Kidney (tissue), 13 donors: ENCODE measurements at regions not wholly inside any gene's neighbourhood (a gene's known extent, or its start where the extent isn't known, plus 50 kb on each side); places are given as distances from the start of the nearest gene placed in this dataset.

Experiments used
- DNase-seq, 5 donors: peaks; one replicate each; pipeline ENCODE4 v3.0.0-alpha.2; 2013 to 2020
- FAIRE-seq: peaks from 2 replicates; lab custom pipeline; 2012; peaks lifted over from hg19 to GRCh38; lab: Jason Lieb, UNC
- H3K27ac ChIP-seq, 2 donors: one replicate each; pipeline ENCODE4 v1.7.0; 2013; ENCODE audit warnings: low read depth in 2 of 2, low read length in 2 of 2, inconsistent platforms in 1 of 2
- H3K27me3 ChIP-seq: one replicate; pipeline ENCODE4 v1.7.1; 2013; ENCODE audit warnings: low read length, inconsistent platforms; ENCODE audit not compliant: control insufficient read depth, insufficient read depth
- H3K36me3 ChIP-seq, 3 donors: one replicate each; pipeline versions ENCODE4 v1.7.0 to v1.7.1; 2013; ENCODE audit warnings: low read length in 3 of 3, control low read depth in 1 of 3, inconsistent platforms in 1 of 3; ENCODE audit not compliant: insufficient read depth in 3 of 3, control insufficient read depth in 2 of 3
- H3K4me1 ChIP-seq, 3 donors: one replicate each; pipeline versions ENCODE4 v1.7.0 to v1.7.1; 2013; ENCODE audit warnings: low read length in 3 of 3, inconsistent platforms in 1 of 3, low read depth in 1 of 3; ENCODE audit not compliant: control insufficient read depth in 2 of 3, insufficient read depth in 2 of 3
- H3K4me3 ChIP-seq, 3 donors: one replicate each; pipeline versions ENCODE4 v1.7.0 to v1.8.1; 2013; ENCODE audit warnings: low read length in 3 of 3, control low read depth in 1 of 3, inconsistent platforms in 1 of 3
- H3K9ac ChIP-seq, 3 donors: one replicate each; pipeline versions ENCODE4 v1.7.0 to v1.7.1; 2013; ENCODE audit warnings: low read length in 3 of 3, control low read depth in 1 of 3, inconsistent platforms in 1 of 3
- H3K9me3 ChIP-seq, 3 donors: one replicate each; pipeline versions ENCODE4 v1.7.0 to v1.7.1; 2013; ENCODE audit warnings: low read length in 3 of 3, control low read depth in 1 of 3, inconsistent platforms in 1 of 3; ENCODE audit not compliant: control insufficient read depth in 2 of 3, insufficient read depth in 1 of 3
- CTCF ChIP-seq: IDR thresholded peaks from 3 replicates; pipeline ENCODE4 v1.5.1; 2012; ENCODE audit warnings: mild to moderate bottlenecking, moderate library complexity, borderline replicate concordance; ENCODE audit not compliant: insufficient read depth; ENCODE audit errors: extremely low read depth
- intact Hi-C: fragments of 100-400 bp; cut with DNase I; formaldehyde crosslinking; loops from one replicate; pipeline ENCODE4 v1.11.1; 2022
- donor health status: control.
- donor health status: control.
- donor health status: control.
- donor health status: control.
- donor health status: control.
- donor health status: DM: yes; HTN: yes; CAD: no.
- donor health status: Normal renal cell carcinoma (clear cell type).

GRCh38 chr1:21344750-21345443 is 54.6 kb upstream of the ECE1 start:
- no peak for TF ChIP-seq CTCF
- Histone ChIP-seq H3K36me3 (no peaks in the 10 kb centered on the region), H3K27me3 (no peaks in the 10 kb centered on the region), H3K4me3 (peak overlapping the region; percentile 12 to 64 (median 52)), H3K9me3 (no peaks in the 10 kb centered on the region), H3K9ac (peak overlapping the region in 2 of 3 donors; percentile 34 to 60), H3K4me1 (peaks cover 0 to 45% (median 32%) of the 10 kb centered on the region in 3 donors), H3K27ac (peak overlapping the region; percentile 74 to 78)
- FAIRE-seq = no peak
- intact Hi-C loops = loop anchor here (10.0 kb wide), 1 partner anchor 90 kb away; no protein-coding TSS in a partner anchor
- DNase-seq = peak in 1 of 5 donors; percentile 85

- DNase-seq (no peak), FAIRE-seq (no peak)
- H3K27me3 ChIP-seq = no peaks in the 10 kb centered on the region
- peak overlapping the region in 2 of 3 donors; percentile 39 to 60 for H3K9ac ChIP-seq
- no peak for TF ChIP-seq CTCF
- H3K4me3 ChIP-seq = peak overlapping the region; percentile 12 to 64 (median 52)
- no peaks in the 10 kb centered on the region for H3K36me3 ChIP-seq
- peaks cover 0 to 52% (median 39%) of the 10 kb centered on the region in 3 donors for H3K4me1 ChIP-seq
- no peaks in the 10 kb centered on the region for H3K9me3 ChIP-seq
- intact Hi-C loops = loop anchor here (10.0 kb wide), 1 partner anchor 89 kb away; no protein-coding TSS in a partner anchor
- peak overlapping the region; percentile 74 to 78 for H3K27ac ChIP-seq
These were observed 54.0 kb upstream of the ECE1 start for GRCh38 chr1:21344098-21344749.

DNA sequence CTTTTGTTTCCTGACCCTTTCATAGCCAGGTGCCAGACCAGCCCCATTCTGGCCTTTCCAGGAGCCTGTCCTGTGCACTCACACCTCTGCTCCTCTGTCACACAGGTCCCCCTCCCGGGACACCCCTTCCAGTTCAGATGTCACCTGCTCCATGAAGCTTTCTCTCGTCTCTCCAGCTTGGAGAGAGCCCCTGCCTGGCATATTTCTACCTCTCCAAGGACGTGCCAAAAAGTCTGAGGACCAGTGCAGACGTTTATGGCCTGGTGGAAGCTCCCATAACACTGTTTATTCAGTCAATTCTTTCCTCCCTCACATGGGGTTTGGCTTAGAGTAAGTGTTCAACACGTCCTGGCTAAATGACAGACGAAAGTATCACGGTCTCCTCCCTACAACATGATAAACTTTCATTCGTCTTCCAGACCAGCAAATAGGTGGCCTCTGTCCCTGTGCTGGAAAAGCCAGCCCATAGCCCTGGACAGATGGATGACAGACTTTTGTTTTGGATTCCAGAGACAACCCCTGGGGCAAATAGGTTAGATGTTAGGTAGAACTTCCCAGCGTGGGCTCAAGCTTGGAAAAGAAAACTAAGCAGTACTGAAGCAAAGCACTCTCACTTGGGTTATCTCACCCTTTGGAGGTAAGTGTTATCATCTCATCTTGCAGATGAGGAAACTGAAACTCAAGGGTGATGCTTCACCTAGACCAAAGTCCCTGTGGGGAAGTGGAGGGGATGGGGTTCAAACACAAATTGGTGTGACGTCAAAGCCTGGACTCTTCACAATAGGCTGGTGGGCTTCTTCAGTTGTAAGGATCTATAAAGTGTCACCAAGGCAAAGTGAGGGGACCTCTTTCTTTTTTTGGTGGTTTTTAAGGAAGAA is 52.9 kb upstream of the ECE1 start:
- FAIRE-seq (no peak), DNase-seq (no peak)
- Histone ChIP-seq H3K27ac (peak overlapping the region; percentile 61 to 91), H3K4me1 (peaks cover 2 to 61% (median 49%) of the 10 kb centered on the region in 3 donors), H3K36me3 (no peaks in the 10 kb centered on the region), H3K9me3 (no peaks in the 10 kb centered on the region), H3K27me3 (no peaks in the 10 kb centered on the region), H3K9ac (peak overlapping the region in 1 of 3 donors; percentile 7), H3K4me3 (peak overlapping the region in 1 of 3 donors; percentile 64)
- intact Hi-C loops = loop anchor here (10.0 kb wide), 1 partner anchor 88 kb away; no protein-coding TSS in a partner anchor
- TF ChIP-seq CTCF = no peak
